SK-N-SH treated with all-trans-retinoic acid at 6 μM for 48 hours (cell line): ENCODE measurements at regions not wholly inside any gene's neighbourhood (a gene's known extent, or its start where the extent isn't known, plus 50 kb on each side); places are given as distances from the start of the nearest gene placed in this dataset.

Experiments used
- GLIS3 ChIP-seq: fragments of 250-450 bp; sonication (Bioruptor Pico); IDR thresholded peaks from 2 replicates; pipeline ENCODE4 v1.5.0; 2020; ENCODE audit warnings: mild to moderate bottlenecking, moderate library complexity
- TCF4 ChIP-seq: fragments of 250-450 bp; sonication (Bioruptor Pico); IDR thresholded peaks from 2 replicates; pipeline ENCODE4 v1.8.0; 2021; ENCODE audit warnings: mild to moderate bottlenecking, moderate library complexity, borderline replicate concordance

- TF ChIP-seq GLIS3 (CRISPR knock-in tag) (no peak), TCF4 (CRISPR knock-in tag) (no peak)
These were observed 353.1 kb downstream of the IRS1 start for GRCh38 chr2:226446406-226447001.
